NCI-H446 treated with DMSO at 0.1 percent for 48 hours (cell line): ENCODE measurements at regions not wholly inside any gene's neighbourhood (a gene's known extent, or its start where the extent isn't known, plus 50 kb on each side); places are given as distances from the start of the nearest gene placed in this dataset.

ENCODE experiments used
- DNase-seq: peaks from one replicate; lab custom pipeline; 2025; lab: John Stamatoyannopoulos, UW

- no peak for DNase-seq
Observed at GRCh38 chr18:37653618-37654017, 88.0 kb upstream of the CELF4 start.

GRCh38 chr18:37649930-37650329, 84.3 kb upstream of the CELF4 start:
- no peak for DNase-seq

- DNase-seq = no peak
Observed at GRCh38 chr18:37649416-37649815, 83.8 kb upstream of the CELF4 start.

GRCh38 chr18:37641573-37641972, 76.0 kb upstream of the CELF4 start:
- DNase-seq = no peak

- DNase-seq = no peak
Observed at GRCh38 chr18:37640504-37640903, 74.9 kb upstream of the CELF4 start.

- DNase-seq = no peak
Observed at GRCh38 chr18:37639846-37640245, 74.2 kb upstream of the CELF4 start.

- no peak for DNase-seq
Observed at GRCh38 chr18:37637478-37637850, 71.9 kb upstream of the CELF4 start.

- DNase-seq = no peak
Observed at GRCh38 chr18:37636831-37637477, 71.4 kb upstream of the CELF4 start.

GRCh38 chr18:37634516-37634915, 68.9 kb upstream of the CELF4 start:
- no peak for DNase-seq

- DNase-seq = no peak
Observed at GRCh38 chr18:37631422-37631821, 65.8 kb upstream of the CELF4 start.

GRCh38 chr18:37630334-37630733, 64.7 kb upstream of the CELF4 start:
- no peak for DNase-seq

GRCh38 chr18:37628470-37629220, 63.0 kb upstream of the CELF4 start:
- no peak for DNase-seq

- no peak for DNase-seq
Observed at GRCh38 chr18:37624318-37624717, 58.7 kb upstream of the CELF4 start.

- DNase-seq = no peak
Observed at GRCh38 chr18:37619964-37620363, 54.4 kb upstream of the CELF4 start.

- no peak for DNase-seq
Observed at GRCh38 chr18:37617623-37618022, 52.0 kb upstream of the CELF4 start.
